ENCODE measurements at regions not wholly inside any gene's neighbourhood (a gene's known extent, or its start where the extent isn't known, plus 50 kb on each side); places are given as distances from the start of the nearest gene placed in this dataset.

GRCh38 chr5:40390281-40391149 lies 289.2 kb upstream of the PTGER4 start:
- Histone ChIP-seq H3K4me3 (ENCODE audit: low read length) (no peak overlapping the region), H3K9me3 (ENCODE audit: control insufficient read depth, low read depth, low read length) (no peaks in the 10 kb centered on the region), H3K27ac (ENCODE audit: low read length) (no peak overlapping the region), H3K27me3 (ENCODE audit: control insufficient read depth, insufficient read depth, low read length) (no peaks in the 10 kb centered on the region), H3K36me3 (ENCODE audit: control insufficient read depth, insufficient read depth, low read length) (no peaks in the 10 kb centered on the region), H3K4me1 (ENCODE audit: control insufficient read depth, insufficient read depth, low read length) (no peaks in the 10 kb centered on the region)
- DNase-seq, result no peak
- WGBS (ENCODE audit: insufficient coverage, low lambda C conversion rate), result 80% methylated on average over 2 of the region's 6 CpGs

GRCh38 chr5:40389591-40389990 lies 290.1 kb upstream of the PTGER4 start:
- Histone ChIP-seq H3K27ac (ENCODE audit: low read length) (no peak overlapping the region), H3K27me3 (ENCODE audit: control insufficient read depth, insufficient read depth, low read length) (no peaks in the 10 kb centered on the region), H3K36me3 (ENCODE audit: control insufficient read depth, insufficient read depth, low read length) (no peaks in the 10 kb centered on the region), H3K4me3 (ENCODE audit: low read length) (no peak overlapping the region), H3K4me1 (ENCODE audit: control insufficient read depth, insufficient read depth, low read length) (no peaks in the 10 kb centered on the region), H3K9me3 (ENCODE audit: control insufficient read depth, low read depth, low read length) (no peaks in the 10 kb centered on the region)
- WGBS (ENCODE audit: insufficient coverage, low lambda C conversion rate), result 94% methylated on average over 2 of the region's 4 CpGs
- no peak for DNase-seq

- no peak for DNase-seq
- H3K36me3 ChIP-seq (ENCODE audit: control insufficient read depth, insufficient read depth, low read length), result no peaks in the 10 kb centered on the region
- H3K9me3 ChIP-seq (ENCODE audit: control insufficient read depth, low read depth, low read length), result no peaks in the 10 kb centered on the region
- WGBS (ENCODE audit: insufficient coverage, low lambda C conversion rate), result 67% methylated on average over 1 of the region's 3 CpGs
- H3K4me1 ChIP-seq (ENCODE audit: control insufficient read depth, insufficient read depth, low read length), result no peaks in the 10 kb centered on the region
- no peak overlapping the region for H3K4me3 ChIP-seq (ENCODE audit: low read length)
- H3K27me3 ChIP-seq (ENCODE audit: control insufficient read depth, insufficient read depth, low read length), result no peaks in the 10 kb centered on the region
- no peak overlapping the region for H3K27ac ChIP-seq (ENCODE audit: low read length)
Measured at GRCh38 chr5:40386289-40386688, 293.4 kb upstream of the PTGER4 start.

- no peaks in the 10 kb centered on the region for H3K4me1 ChIP-seq (ENCODE audit: control insufficient read depth, insufficient read depth, low read length)
- no peak overlapping the region for H3K4me3 ChIP-seq (ENCODE audit: low read length)
- no peaks in the 10 kb centered on the region for H3K27me3 ChIP-seq (ENCODE audit: control insufficient read depth, insufficient read depth, low read length)
- no peak for DNase-seq
- H3K27ac ChIP-seq (ENCODE audit: low read length), result no peak overlapping the region
- no peaks in the 10 kb centered on the region for H3K36me3 ChIP-seq (ENCODE audit: control insufficient read depth, insufficient read depth, low read length)
- H3K9me3 ChIP-seq (ENCODE audit: control insufficient read depth, low read depth, low read length), result no peaks in the 10 kb centered on the region
Measured at GRCh38 chr5:40385544-40385943, 294.2 kb upstream of the PTGER4 start.

GRCh38 chr5:40384782-40385390 lies 294.8 kb upstream of the PTGER4 start:
- H3K4me1 ChIP-seq (ENCODE audit: control insufficient read depth, insufficient read depth, low read length), result no peaks in the 10 kb centered on the region
- no peaks in the 10 kb centered on the region for H3K36me3 ChIP-seq (ENCODE audit: control insufficient read depth, insufficient read depth, low read length)
- WGBS (ENCODE audit: insufficient coverage, low lambda C conversion rate), result 61% methylated on average over 2 of the region's 3 CpGs
- H3K27ac ChIP-seq (ENCODE audit: low read length), result no peak overlapping the region
- no peaks in the 10 kb centered on the region for H3K9me3 ChIP-seq (ENCODE audit: control insufficient read depth, low read depth, low read length)
- no peaks in the 10 kb centered on the region for H3K27me3 ChIP-seq (ENCODE audit: control insufficient read depth, insufficient read depth, low read length)
- no peak for DNase-seq
- H3K4me3 ChIP-seq (ENCODE audit: low read length), result no peak overlapping the region

GRCh38 chr5:40383749-40384651 lies 295.7 kb upstream of the PTGER4 start:
- Histone ChIP-seq H3K27me3 (ENCODE audit: control insufficient read depth, insufficient read depth, low read length) (no peaks in the 10 kb centered on the region), H3K4me3 (ENCODE audit: low read length) (no peak overlapping the region), H3K36me3 (ENCODE audit: control insufficient read depth, insufficient read depth, low read length) (no peaks in the 10 kb centered on the region), H3K27ac (ENCODE audit: low read length) (no peak overlapping the region), H3K9me3 (ENCODE audit: control insufficient read depth, low read depth, low read length) (peaks cover 3% of the 10 kb centered on the region), H3K4me1 (ENCODE audit: control insufficient read depth, insufficient read depth, low read length) (no peaks in the 10 kb centered on the region)
- DNase-seq, result no peak
- WGBS (ENCODE audit: insufficient coverage, low lambda C conversion rate), result 88% methylated on average over 1 of the region's 3 CpGs

GRCh38 chr5:40381676-40382363 lies 297.9 kb upstream of the PTGER4 start:
- no peaks in the 10 kb centered on the region for H3K4me1 ChIP-seq (ENCODE audit: control insufficient read depth, insufficient read depth, low read length)
- no peak for DNase-seq
- WGBS (ENCODE audit: insufficient coverage, low lambda C conversion rate), result 100% methylated on average over 1 of the region's 4 CpGs
- no peaks in the 10 kb centered on the region for H3K27me3 ChIP-seq (ENCODE audit: control insufficient read depth, insufficient read depth, low read length)
- no peak overlapping the region for H3K27ac ChIP-seq (ENCODE audit: low read length)
- peaks cover 3% of the 10 kb centered on the region for H3K9me3 ChIP-seq (ENCODE audit: control insufficient read depth, low read depth, low read length)
- H3K36me3 ChIP-seq (ENCODE audit: control insufficient read depth, insufficient read depth, low read length), result no peaks in the 10 kb centered on the region
- H3K4me3 ChIP-seq (ENCODE audit: low read length), result no peak overlapping the region

- no CpG with 5 or more reads among the region's 4 CpGs for WGBS (ENCODE audit: insufficient coverage, low lambda C conversion rate)
- no peak overlapping the region for H3K4me3 ChIP-seq (ENCODE audit: low read length)
- H3K36me3 ChIP-seq (ENCODE audit: control insufficient read depth, insufficient read depth, low read length), result no peaks in the 10 kb centered on the region
- H3K27ac ChIP-seq (ENCODE audit: low read length), result no peak overlapping the region
- no peaks in the 10 kb centered on the region for H3K4me1 ChIP-seq (ENCODE audit: control insufficient read depth, insufficient read depth, low read length)
- H3K27me3 ChIP-seq (ENCODE audit: control insufficient read depth, insufficient read depth, low read length), result no peaks in the 10 kb centered on the region
- H3K9me3 ChIP-seq (ENCODE audit: control insufficient read depth, low read depth, low read length), result peaks cover 3% of the 10 kb centered on the region
- DNase-seq, result no peak
Measured at GRCh38 chr5:40381016-40381415, 298.7 kb upstream of the PTGER4 start.

GRCh38 chr5:40378396-40379177 lies 301.1 kb upstream of the PTGER4 start:
- H3K27ac ChIP-seq (ENCODE audit: low read length), result no peak overlapping the region
- DNase-seq, result no peak
- WGBS (ENCODE audit: insufficient coverage, low lambda C conversion rate), result 67% methylated on average over 1 of the region's 6 CpGs

More at GRCh38 chr5:40378396-40379177, 301.1 kb upstream of the PTGER4 start:
- H3K4me1 ChIP-seq (ENCODE audit: control insufficient read depth, insufficient read depth, low read length), result no peaks in the 10 kb centered on the region
- peaks cover 3% of the 10 kb centered on the region for H3K9me3 ChIP-seq (ENCODE audit: control insufficient read depth, low read depth, low read length)
- no peaks in the 10 kb centered on the region for H3K36me3 ChIP-seq (ENCODE audit: control insufficient read depth, insufficient read depth, low read length)
- no peaks in the 10 kb centered on the region for H3K27me3 ChIP-seq (ENCODE audit: control insufficient read depth, insufficient read depth, low read length)
- H3K4me3 ChIP-seq (ENCODE audit: low read length), result no peak overlapping the region

Measured in large intestine (tissue), 3 donors.